AG04449 (cell line): ENCODE measurements at regions not wholly inside any gene's neighbourhood (a gene's known extent, or its start where the extent isn't known, plus 50 kb on each side); places are given as distances from the start of the nearest gene placed in this dataset.

Source experiments
- CTCF ChIA-PET: fragments of 350-600 bp; formaldehyde crosslinking; extraction: SDS; loops from one replicate; lab custom pipeline; 2021; ENCODE audit warnings: antibody characterized with exemption; lab: Yijun Ruan, JAX
- POLR2A ChIA-PET: fragments of 400-600, 350-600 bp; formaldehyde crosslinking; extraction: SDS; loops from one replicate; lab custom pipeline; 2020; ENCODE audit warnings: antibody characterized with exemption, inconsistent platforms; lab: Yijun Ruan, JAX
- DNase-seq: peaks from one replicate; pipeline ENCODE4 v3.0.0-alpha.2; 2010; ENCODE audit warnings: low read depth, low spot score
- H3K4me3 ChIP-seq: 2 replicates; pipeline ENCODE4 v1.5.1; 2011; ENCODE audit warnings: low read depth, mild to moderate bottlenecking, control low read depth, low read length
- CTCF ChIP-seq: IDR thresholded peaks from one replicate; pipeline ENCODE4 v1.5.1; 2011; ENCODE audit warnings: mild to moderate bottlenecking, moderate library complexity, low read length, control low read depth, inconsistent platforms; ENCODE audit not compliant: insufficient read depth; ENCODE audit errors: missing control alignments

- ChIA-PET POLR2A (no interaction called here), CTCF (interaction anchor here (1.0 to 1.1 kb wide), 2 partner anchors 8 to 9 kb away, joined by 3 read pairs; no protein-coding TSS in a partner anchor)
- TF ChIP-seq CTCF = no peak
- H3K4me3 ChIP-seq = no peak overlapping the region
- DNase-seq = no peak
Observed at GRCh38 chr6:12645941-12646340, 70.6 kb upstream of the PHACTR1 start.

GRCh38 chr6:12648171-12648570 lies 68.4 kb upstream of the PHACTR1 start:
- POLR2A ChIA-PET = no interaction called here
- CTCF ChIA-PET = no interaction called here
- H3K4me3 ChIP-seq = no peak overlapping the region
- no peak for TF ChIP-seq CTCF
- no peak for DNase-seq

GRCh38 chr6:12649325-12649724 lies 67.2 kb upstream of the PHACTR1 start:
- TF ChIP-seq CTCF = no peak
- POLR2A ChIA-PET = no interaction called here
- no peak for DNase-seq
- CTCF ChIA-PET = no interaction called here
- H3K4me3 ChIP-seq = no peak overlapping the region

- DNase-seq = no peak
- no peak overlapping the region for H3K4me3 ChIP-seq
- ChIA-PET CTCF (interaction anchor here (1.6 kb wide), 1 partner anchor 15 kb away, joined by 3 read pairs; no protein-coding TSS in a partner anchor), POLR2A (no interaction called here)
- TF ChIP-seq CTCF = no peak
Observed at GRCh38 chr6:12653486-12653885, 63.1 kb upstream of the PHACTR1 start.

- ChIA-PET CTCF (interaction anchor here (1.6 kb wide), 1 partner anchor 16 kb away, joined by 3 read pairs; no protein-coding TSS in a partner anchor), POLR2A (no interaction called here)
- TF ChIP-seq CTCF = no peak
Observed at GRCh38 chr6:12654107-12654506, 62.5 kb upstream of the PHACTR1 start.

GRCh38 chr6:12654514-12654913 lies 62.1 kb upstream of the PHACTR1 start:
- POLR2A ChIA-PET = no interaction called here

More at GRCh38 chr6:12654107-12654506, 62.5 kb upstream of the PHACTR1 start:
- H3K4me3 ChIP-seq = no peak overlapping the region
- DNase-seq = no peak

More at GRCh38 chr6:12654514-12654913, 62.1 kb upstream of the PHACTR1 start:
- CTCF ChIA-PET = interaction anchor here (1.6 kb wide), 1 partner anchor 16 kb away, joined by 3 read pairs; no protein-coding TSS in a partner anchor
- TF ChIP-seq CTCF = no peak
- no peak for DNase-seq
- no peak overlapping the region for H3K4me3 ChIP-seq
